HL-60 (cell line): ENCODE measurements at regions not wholly inside any gene's neighbourhood (a gene's known extent, or its start where the extent isn't known, plus 50 kb on each side); places are given as distances from the start of the nearest gene placed in this dataset.

Experiments
- DNase-seq, 2 experiments: peaks; one replicate each; pipeline ENCODE4 v3.0.0-alpha.2; 2010 to 2020; ENCODE audit warnings: low read depth in 1 of 2, low spot score in 1 of 2
- H3K27ac ChIP-seq: fragments of 250-450 bp; sonication (Bioruptor Pico); replicated peaks from 2 replicates; pipeline ENCODE4 v1.5.1; 2020; ENCODE audit warnings: mild to moderate bottlenecking, moderate library complexity
- H3K27me3 ChIP-seq: fragments of 250-450 bp; sonication (Bioruptor Pico); 2 replicates; pipeline ENCODE4 v1.5.1; 2021; ENCODE audit warnings: mild to moderate bottlenecking, moderate library complexity; ENCODE audit not compliant: insufficient read depth, poor library complexity, severe bottlenecking
- H3K4me3 ChIP-seq: replicated peaks from 2 replicates; pipeline ENCODE4 v1.5.1; 2011; ENCODE audit warnings: mild to moderate bottlenecking, control low read depth, low read length; ENCODE audit not compliant: insufficient read depth
- GABPA ChIP-seq: IDR thresholded peaks from 2 replicates; pipeline ENCODE4 v1.6.1; 2012; ENCODE audit warnings: low read depth
- POLR2AphosphoS5 ChIP-seq: IDR thresholded peaks from 2 replicates; pipeline ENCODE4 v1.6.1; 2012; ENCODE audit warnings: low read depth
- REST ChIP-seq: IDR thresholded peaks from 2 replicates; pipeline ENCODE4 v1.6.1; 2012; ENCODE audit warnings: low read depth; ENCODE audit not compliant: insufficient replicate concordance
- SPI1 ChIP-seq: IDR thresholded peaks from 2 replicates; pipeline ENCODE4 v1.6.1; 2012; ENCODE audit warnings: low read depth, mild to moderate bottlenecking, borderline replicate concordance
- TF ChIP-seq, protein P1 (sequence below): IDR thresholded peaks from one replicate; pipeline ENCODE4 v1.5.1; 2011; ENCODE audit warnings: low read length, control low read depth, inconsistent platforms; ENCODE audit not compliant: insufficient read depth

- Histone ChIP-seq H3K4me3 (no peak overlapping the region), H3K27ac (no peak overlapping the region), H3K27me3 (no peaks in the 10 kb centered on the region)
- no peak for DNase-seq
- TF ChIP-seq POLR2AphosphoS5 (no peak), SPI1 (no peak), GABPA (no peak), REST (no peak)
- TF ChIP-seq, protein P1, sequence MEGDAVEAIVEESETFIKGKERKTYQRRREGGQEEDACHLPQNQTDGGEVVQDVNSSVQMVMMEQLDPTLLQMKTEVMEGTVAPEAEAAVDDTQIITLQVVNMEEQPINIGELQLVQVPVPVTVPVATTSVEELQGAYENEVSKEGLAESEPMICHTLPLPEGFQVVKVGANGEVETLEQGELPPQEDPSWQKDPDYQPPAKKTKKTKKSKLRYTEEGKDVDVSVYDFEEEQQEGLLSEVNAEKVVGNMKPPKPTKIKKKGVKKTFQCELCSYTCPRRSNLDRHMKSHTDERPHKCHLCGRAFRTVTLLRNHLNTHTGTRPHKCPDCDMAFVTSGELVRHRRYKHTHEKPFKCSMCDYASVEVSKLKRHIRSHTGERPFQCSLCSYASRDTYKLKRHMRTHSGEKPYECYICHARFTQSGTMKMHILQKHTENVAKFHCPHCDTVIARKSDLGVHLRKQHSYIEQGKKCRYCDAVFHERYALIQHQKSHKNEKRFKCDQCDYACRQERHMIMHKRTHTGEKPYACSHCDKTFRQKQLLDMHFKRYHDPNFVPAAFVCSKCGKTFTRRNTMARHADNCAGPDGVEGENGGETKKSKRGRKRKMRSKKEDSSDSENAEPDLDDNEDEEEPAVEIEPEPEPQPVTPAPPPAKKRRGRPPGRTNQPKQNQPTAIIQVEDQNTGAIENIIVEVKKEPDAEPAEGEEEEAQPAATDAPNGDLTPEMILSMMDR: no peak
Measured at GRCh38 chr21:25371841-25372425, 235.3 kb downstream of the MRPL39 start.

GRCh38 chr21:25370311-25370744 is 237.0 kb downstream of the MRPL39 start:
- no peak overlapping the region for H3K27ac ChIP-seq

More at GRCh38 chr21:25370311-25370744, 237.0 kb downstream of the MRPL39 start:
- no peaks in the 10 kb centered on the region for H3K27me3 ChIP-seq
- DNase-seq: no peak
- H3K4me3 ChIP-seq: no peak overlapping the region
- no peak for TF ChIP-seq SPI1
- no peak for TF ChIP-seq GABPA
- TF ChIP-seq REST: no peak
- TF ChIP-seq POLR2AphosphoS5: no peak
- TF ChIP-seq, protein P1: no peak
